IPS-20b (cell line): ENCODE measurements at regions not wholly inside any gene's neighbourhood (a gene's known extent, or its start where the extent isn't known, plus 50 kb on each side); places are given as distances from the start of the nearest gene placed in this dataset.

Source experiments
- H3K27ac ChIP-seq: one replicate; pipeline ENCODE4 v1.5.1; 2013; ENCODE audit warnings: low read length
- H3K27me3 ChIP-seq: 2 replicates; pipeline ENCODE4 v1.6.1; 2013; ENCODE audit warnings: mild to moderate bottlenecking, low read length, inconsistent platforms; ENCODE audit not compliant: insufficient read depth
- H3K36me3 ChIP-seq: 2 replicates; pipeline ENCODE4 v1.6.1; 2013; ENCODE audit warnings: low read depth, mild to moderate bottlenecking, inconsistent platforms, low read length, moderate library complexity; ENCODE audit not compliant: insufficient read depth
- H3K4me1 ChIP-seq: 2 replicates; pipeline ENCODE4 v1.6.1; 2013; ENCODE audit warnings: mild to moderate bottlenecking, control low read depth, inconsistent platforms, low read length, moderate library complexity; ENCODE audit not compliant: insufficient read depth
- H3K4me3 ChIP-seq: 2 replicates; pipeline ENCODE4 v1.5.1; 2013; ENCODE audit warnings: mild to moderate bottlenecking, low read length, inconsistent platforms
- H3K9ac ChIP-seq: 2 replicates; pipeline ENCODE4 v1.6.1; 2013; ENCODE audit warnings: low read depth, mild to moderate bottlenecking, inconsistent platforms, low read length, moderate library complexity
- H3K9me3 ChIP-seq: 2 replicates; pipeline ENCODE4 v1.6.1; 2013; ENCODE audit warnings: mild to moderate bottlenecking, low read depth, low read length, inconsistent platforms; ENCODE audit not compliant: insufficient read depth

DNA sequence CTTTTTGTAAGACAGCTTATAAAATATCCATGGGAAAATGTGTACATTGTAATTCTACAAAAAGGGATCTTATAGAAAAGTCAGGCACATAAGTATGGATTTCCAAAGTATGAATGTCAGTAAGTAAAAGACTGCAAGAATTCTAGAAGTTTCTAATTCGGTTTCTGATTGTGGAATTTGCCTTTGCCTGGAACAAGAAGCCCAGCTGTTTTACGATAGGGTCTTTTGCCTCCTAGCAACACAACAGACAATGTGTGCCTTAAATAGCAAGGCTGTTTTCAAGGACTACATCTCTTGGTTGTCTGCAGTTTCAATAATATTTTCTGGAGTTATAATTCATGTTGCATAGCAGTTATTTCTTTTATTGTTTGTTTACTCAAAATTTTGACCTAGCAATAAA, 312.9 kb downstream of the MTX2 start:
- no peaks in the 10 kb centered on the region for H3K27me3 ChIP-seq
- H3K36me3 ChIP-seq, result no peaks in the 10 kb centered on the region
- no peak overlapping the region for H3K27ac ChIP-seq
- H3K4me1 ChIP-seq, result 0 out of 2 replicates have a peak, but pooled peaks cover 3% of the 10 kb centered on the region
- H3K9ac ChIP-seq, result no peak overlapping the region
- H3K9me3 ChIP-seq, result no peaks in the 10 kb centered on the region
- H3K4me3 ChIP-seq, result no peak overlapping the region

GRCh38 chr2:176582990-176583481, 313.8 kb downstream of the MTX2 start:
- Histone ChIP-seq H3K9me3 (no peaks in the 10 kb centered on the region), H3K27me3 (no peaks in the 10 kb centered on the region), H3K36me3 (no peaks in the 10 kb centered on the region), H3K4me3 (no peak overlapping the region), H3K9ac (no peak overlapping the region), H3K27ac (no peak overlapping the region), H3K4me1 (0 out of 2 replicates have a peak, but pooled peaks cover 3% of the 10 kb centered on the region)

- Histone ChIP-seq H3K27ac (no peak overlapping the region), H3K9ac (no peak overlapping the region), H3K36me3 (no peaks in the 10 kb centered on the region), H3K27me3 (no peaks in the 10 kb centered on the region), H3K9me3 (no peaks in the 10 kb centered on the region), H3K4me1 (0 out of 2 replicates have a peak, but pooled peaks cover 3% of the 10 kb centered on the region), H3K4me3 (no peak overlapping the region)
Measured at GRCh38 chr2:176583607-176584006, 314.4 kb downstream of the MTX2 start.

DNA sequence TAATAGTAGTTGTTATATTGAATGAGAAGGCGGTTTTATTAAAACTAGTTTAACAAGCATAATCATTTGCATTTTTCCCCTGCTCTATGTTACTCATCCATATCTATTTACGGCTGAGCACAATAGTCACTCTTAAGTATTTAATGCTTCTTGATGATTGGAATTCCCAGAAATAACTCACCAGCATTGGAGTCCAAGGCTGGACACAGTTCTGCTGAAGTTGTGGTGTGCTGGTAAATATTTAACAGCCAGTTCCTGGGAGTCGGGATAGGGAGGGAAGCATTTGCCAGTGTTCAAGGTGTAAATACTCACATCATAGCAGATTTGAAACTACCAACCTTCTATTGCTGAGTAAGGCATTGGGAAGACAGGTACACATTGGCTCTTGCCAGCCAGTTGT, 315.1 kb downstream of the MTX2 start:
- Histone ChIP-seq H3K36me3 (no peaks in the 10 kb centered on the region), H3K27ac (no peak overlapping the region), H3K27me3 (no peaks in the 10 kb centered on the region), H3K9me3 (no peaks in the 10 kb centered on the region), H3K4me3 (no peak overlapping the region), H3K4me1 (0 out of 2 replicates have a peak, but pooled peaks cover 3% of the 10 kb centered on the region), H3K9ac (no peak overlapping the region)

DNA sequence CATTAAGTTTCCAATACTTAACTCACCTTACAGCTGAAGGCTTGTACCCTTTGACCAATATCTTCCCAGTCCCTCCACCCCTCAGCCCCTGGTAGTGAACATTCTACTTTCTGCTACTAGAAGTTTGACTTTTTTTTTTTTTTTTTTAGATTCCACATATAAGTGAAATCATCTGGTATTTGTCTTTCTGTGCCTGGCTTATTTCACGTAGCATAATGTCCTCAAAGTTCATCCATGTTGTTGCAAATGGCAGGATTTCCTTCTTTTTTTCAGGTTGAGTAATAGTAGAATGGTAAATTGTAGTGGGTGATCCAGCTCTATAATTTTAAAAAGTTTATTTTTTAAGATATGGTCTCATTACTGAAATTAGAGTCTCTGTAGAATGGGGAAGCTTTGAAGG, 316.0 kb downstream of the MTX2 start:
- no peaks in the 10 kb centered on the region for H3K27me3 ChIP-seq
- no peak overlapping the region for H3K9ac ChIP-seq
- H3K27ac ChIP-seq, result no peak overlapping the region
- no peaks in the 10 kb centered on the region for H3K36me3 ChIP-seq
- H3K4me1 ChIP-seq, result 0 out of 2 replicates have a peak, but pooled peaks cover 3% of the 10 kb centered on the region
- no peaks in the 10 kb centered on the region for H3K9me3 ChIP-seq
- H3K4me3 ChIP-seq, result no peak overlapping the region

DNA sequence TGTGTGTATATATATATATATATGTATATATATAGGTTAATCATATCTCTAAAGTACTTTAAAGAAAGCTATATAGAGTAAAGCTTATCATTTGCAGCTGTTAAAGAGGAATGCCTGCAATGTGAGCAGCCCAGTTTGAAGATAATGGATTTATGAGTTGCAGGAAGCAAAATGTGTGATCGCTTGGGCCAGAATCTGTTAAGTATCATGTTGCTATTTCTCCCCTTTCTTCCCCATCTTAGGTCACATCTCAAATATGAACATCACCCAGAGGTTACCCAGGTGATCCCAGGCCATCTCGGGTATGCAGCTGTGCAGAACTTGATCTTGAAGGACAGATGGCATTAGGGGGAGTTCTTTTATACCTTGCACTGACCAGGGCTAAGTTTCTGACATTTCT, 316.5 kb downstream of the MTX2 start:
- Histone ChIP-seq H3K9me3 (no peaks in the 10 kb centered on the region), H3K36me3 (no peaks in the 10 kb centered on the region), H3K4me1 (0 out of 2 replicates have a peak, but pooled peaks cover 3% of the 10 kb centered on the region), H3K27ac (no peak overlapping the region), H3K4me3 (no peak overlapping the region), H3K27me3 (no peaks in the 10 kb centered on the region), H3K9ac (no peak overlapping the region)

- no peaks in the 10 kb centered on the region for H3K27me3 ChIP-seq
- H3K9ac ChIP-seq, result no peak overlapping the region
- no peaks in the 10 kb centered on the region for H3K36me3 ChIP-seq
- no peaks in the 10 kb centered on the region for H3K9me3 ChIP-seq
- 0 out of 2 replicates have a peak, but pooled peaks cover 3% of the 10 kb centered on the region for H3K4me1 ChIP-seq
- H3K4me3 ChIP-seq, result no peak overlapping the region
- no peak overlapping the region for H3K27ac ChIP-seq
Measured at GRCh38 chr2:176589287-176589686, 320.0 kb downstream of the MTX2 start.

- Histone ChIP-seq H3K9me3 (no peaks in the 10 kb centered on the region), H3K9ac (no peak overlapping the region), H3K4me3 (no peak overlapping the region), H3K36me3 (no peaks in the 10 kb centered on the region), H3K27ac (no peak overlapping the region), H3K4me1 (0 out of 2 replicates have a peak, but pooled peaks cover 3% of the 10 kb centered on the region), H3K27me3 (no peaks in the 10 kb centered on the region)
Measured at GRCh38 chr2:176589825-176590440, 320.7 kb downstream of the MTX2 start.

DNA sequence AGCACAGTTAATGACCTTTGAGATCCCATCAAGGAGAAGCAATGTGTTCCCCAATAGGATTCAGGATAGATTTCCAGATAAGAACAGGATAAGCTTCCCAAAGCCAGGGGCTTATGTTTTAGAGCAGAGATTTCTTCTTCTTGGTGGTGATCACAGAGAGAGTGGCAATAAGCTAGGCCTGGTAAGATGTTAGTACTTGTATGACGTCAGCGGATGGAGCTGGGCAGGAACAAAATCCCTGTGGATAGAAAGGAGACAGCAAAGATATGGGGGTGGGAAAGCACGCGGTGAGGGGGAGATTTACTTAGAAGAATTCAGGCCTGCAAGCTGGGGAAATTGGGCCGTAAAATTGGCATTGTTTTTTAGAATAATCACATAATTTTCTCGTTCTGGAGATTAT, 323.0 kb downstream of the MTX2 start:
- Histone ChIP-seq H3K36me3 (no peaks in the 10 kb centered on the region), H3K9ac (no peak overlapping the region), H3K27ac (no peak overlapping the region), H3K4me3 (no peak overlapping the region), H3K4me1 (no peaks in the 10 kb centered on the region), H3K9me3 (no peaks in the 10 kb centered on the region), H3K27me3 (no peaks in the 10 kb centered on the region; the same call in 1 of the 2 replicates)

DNA sequence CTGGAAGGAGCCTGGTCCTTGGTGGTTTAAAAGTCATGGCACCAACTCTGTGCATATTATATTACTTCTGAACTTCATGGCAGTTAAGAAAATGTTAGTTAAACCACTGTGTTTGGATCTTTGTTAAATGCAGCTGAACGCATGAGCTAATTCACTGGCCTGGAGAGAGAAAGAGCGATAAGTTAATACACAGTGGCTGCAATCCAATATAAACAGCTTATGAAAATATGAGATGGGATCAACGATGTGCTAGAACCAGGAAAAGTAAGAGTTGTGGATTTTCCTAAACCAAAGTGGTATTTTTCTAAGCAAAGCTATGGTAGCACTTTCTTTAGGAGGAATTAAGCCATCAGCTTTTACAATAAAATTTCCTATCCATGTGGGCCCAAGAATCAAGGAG, 326.7 kb downstream of the MTX2 start:
- no peak overlapping the region for H3K9ac ChIP-seq
- H3K4me3 ChIP-seq, result no peak overlapping the region
- H3K36me3 ChIP-seq, result no peaks in the 10 kb centered on the region
- peaks cover 3% of the 10 kb centered on the region; the same call in 1 of the 2 replicates for H3K4me1 ChIP-seq
- no peaks in the 10 kb centered on the region for H3K9me3 ChIP-seq
- H3K27ac ChIP-seq, result no peak overlapping the region
- peaks cover 7% of the 10 kb centered on the region for H3K27me3 ChIP-seq

GRCh38 chr2:176597916-176598315, 328.7 kb downstream of the MTX2 start:
- Histone ChIP-seq H3K9ac (no peak overlapping the region), H3K36me3 (no peaks in the 10 kb centered on the region), H3K4me1 (peaks cover 3% of the 10 kb centered on the region; the same call in 1 of the 2 replicates), H3K4me3 (no peak overlapping the region), H3K9me3 (no peaks in the 10 kb centered on the region), H3K27ac (no peak overlapping the region), H3K27me3 (peaks cover 7% of the 10 kb centered on the region)

DNA sequence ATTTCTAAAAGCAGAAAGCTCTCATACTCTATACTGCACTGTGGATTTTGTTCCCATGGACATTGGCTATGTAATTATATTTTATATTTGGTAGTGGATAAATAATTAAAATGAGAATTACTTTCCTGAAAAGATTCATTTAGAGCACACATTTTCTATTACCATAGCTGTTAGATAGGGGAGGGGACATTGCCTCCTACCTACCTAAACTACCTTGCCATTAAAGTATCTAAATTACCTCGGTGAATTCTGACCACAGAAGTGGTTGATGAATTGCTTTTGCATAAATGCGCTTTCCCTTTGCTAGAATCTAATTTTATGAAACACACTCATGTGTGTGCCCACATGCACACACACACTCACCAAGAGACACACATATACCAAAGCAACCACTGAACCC, 329.1 kb downstream of the MTX2 start:
- no peak overlapping the region for H3K4me3 ChIP-seq
- peaks cover 7% of the 10 kb centered on the region for H3K27me3 ChIP-seq
- no peaks in the 10 kb centered on the region for H3K36me3 ChIP-seq
- H3K27ac ChIP-seq, result no peak overlapping the region
- H3K4me1 ChIP-seq, result peaks cover 3% of the 10 kb centered on the region; the same call in 1 of the 2 replicates
- no peak overlapping the region for H3K9ac ChIP-seq
- H3K9me3 ChIP-seq, result no peaks in the 10 kb centered on the region
